ENCODE measurements at regions not wholly inside any gene's neighbourhood (a gene's known extent, or its start where the extent isn't known, plus 50 kb on each side); places are given as distances from the start of the nearest gene placed in this dataset.

DNA sequence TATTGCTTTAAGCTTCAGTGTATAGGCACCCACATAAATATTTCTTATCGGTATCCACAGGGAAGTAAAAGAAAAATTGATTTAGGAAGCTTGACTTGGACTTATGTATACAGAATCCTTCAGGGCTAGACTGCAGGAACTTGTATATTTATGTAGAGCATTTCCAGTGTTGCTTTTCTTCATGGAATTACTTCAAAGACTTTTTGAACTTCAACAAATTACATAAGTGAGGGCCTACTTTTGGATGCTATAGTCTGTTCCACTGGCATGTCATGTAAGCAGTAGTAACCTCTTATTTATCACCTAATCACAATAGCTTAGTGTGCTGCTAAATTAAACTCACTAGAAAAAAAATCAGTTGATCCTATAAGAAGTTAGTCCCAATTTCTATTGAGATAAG is 557.9 kb upstream of the SLITRK6 start:
- TF ChIP-seq, protein P1, sequence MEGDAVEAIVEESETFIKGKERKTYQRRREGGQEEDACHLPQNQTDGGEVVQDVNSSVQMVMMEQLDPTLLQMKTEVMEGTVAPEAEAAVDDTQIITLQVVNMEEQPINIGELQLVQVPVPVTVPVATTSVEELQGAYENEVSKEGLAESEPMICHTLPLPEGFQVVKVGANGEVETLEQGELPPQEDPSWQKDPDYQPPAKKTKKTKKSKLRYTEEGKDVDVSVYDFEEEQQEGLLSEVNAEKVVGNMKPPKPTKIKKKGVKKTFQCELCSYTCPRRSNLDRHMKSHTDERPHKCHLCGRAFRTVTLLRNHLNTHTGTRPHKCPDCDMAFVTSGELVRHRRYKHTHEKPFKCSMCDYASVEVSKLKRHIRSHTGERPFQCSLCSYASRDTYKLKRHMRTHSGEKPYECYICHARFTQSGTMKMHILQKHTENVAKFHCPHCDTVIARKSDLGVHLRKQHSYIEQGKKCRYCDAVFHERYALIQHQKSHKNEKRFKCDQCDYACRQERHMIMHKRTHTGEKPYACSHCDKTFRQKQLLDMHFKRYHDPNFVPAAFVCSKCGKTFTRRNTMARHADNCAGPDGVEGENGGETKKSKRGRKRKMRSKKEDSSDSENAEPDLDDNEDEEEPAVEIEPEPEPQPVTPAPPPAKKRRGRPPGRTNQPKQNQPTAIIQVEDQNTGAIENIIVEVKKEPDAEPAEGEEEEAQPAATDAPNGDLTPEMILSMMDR (IDR thresholded peaks at IDR 0.05): no peak
- no peak for TF ChIP-seq EZH2phosphoT487 (IDR thresholded peaks at IDR 0.05)

Data from neural progenitor cell (in vitro differentiated cells).